ENCODE measurements at regions not wholly inside any gene's neighbourhood (a gene's known extent, or its start where the extent isn't known, plus 50 kb on each side); places are given as distances from the start of the nearest gene placed in this dataset.
A peak's percentile ranks its signal among the peaks of the same experiment; 100 is the strongest.

DNA sequence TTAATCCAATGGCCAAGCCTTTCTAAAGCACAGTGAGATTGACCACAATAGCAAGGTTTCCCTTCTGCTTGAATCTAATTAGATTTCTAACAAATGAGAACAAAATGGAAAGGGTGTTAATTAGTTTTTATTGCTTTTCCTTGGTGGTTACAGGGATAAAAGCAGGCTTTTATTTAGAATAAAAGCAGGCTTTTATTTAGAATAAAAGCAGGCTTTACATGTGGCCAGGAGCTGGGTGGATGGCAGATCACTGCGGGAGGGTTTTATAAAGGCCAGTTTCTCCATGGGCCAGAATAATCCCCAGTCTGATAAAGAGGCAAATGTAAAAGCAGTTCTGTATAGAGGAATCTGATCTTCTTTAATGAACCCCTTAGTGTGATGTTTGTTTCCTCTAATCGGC is 470.2 kb downstream of the TMEM232 start:
- Histone ChIP-seq H3K27me3 (ENCODE audit: control insufficient read depth, insufficient read depth, low read length) (no peaks in the 10 kb centered on the region), H3K4me3 (ENCODE audit: low read depth, low read length) (no peak overlapping the region), H3K36me3 (ENCODE audit: control insufficient read depth, insufficient read depth, low read length) (no peaks in the 10 kb centered on the region)
- TF ChIP-seq CTCF (IDR thresholded peaks at IDR 0.05; ENCODE audit: insufficient read depth, low read length, severe bottlenecking): no peak
- no peak for FAIRE-seq
- DNase-seq (ENCODE audit: low read depth): no peak

DNA sequence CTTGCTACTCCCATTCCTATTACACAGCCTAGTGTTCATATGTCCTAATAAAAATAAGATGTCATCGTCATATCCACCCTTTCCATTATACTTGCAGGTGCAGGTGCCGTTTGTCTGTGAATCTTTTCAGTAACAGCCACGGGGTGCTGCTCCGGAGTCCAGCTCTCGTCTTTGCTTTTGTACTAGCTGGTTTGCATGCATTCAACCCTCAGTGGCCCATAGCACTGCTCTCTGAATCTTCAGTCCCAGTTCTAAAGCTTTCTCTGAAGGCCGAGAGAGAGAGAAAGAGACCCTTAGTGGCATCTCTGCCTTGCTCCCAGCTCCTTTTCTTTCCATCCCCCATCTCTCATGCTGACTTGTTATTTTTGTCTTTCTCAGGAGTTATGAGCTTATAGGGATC is 468.5 kb downstream of the TMEM232 start:
- H3K36me3 ChIP-seq (ENCODE audit: control insufficient read depth, insufficient read depth, low read length): no peaks in the 10 kb centered on the region
- TF ChIP-seq CTCF (IDR thresholded peaks at IDR 0.05; ENCODE audit: insufficient read depth, low read length, severe bottlenecking): no peak
- no peak for FAIRE-seq
- H3K27me3 ChIP-seq (ENCODE audit: control insufficient read depth, insufficient read depth, low read length): no peaks in the 10 kb centered on the region
- H3K4me3 ChIP-seq (ENCODE audit: low read depth, low read length): no peak overlapping the region
- no peak for DNase-seq (ENCODE audit: low read depth)

- no peak overlapping the region for H3K4me3 ChIP-seq (ENCODE audit: low read depth, low read length)
- no peaks in the 10 kb centered on the region for H3K27me3 ChIP-seq (ENCODE audit: control insufficient read depth, insufficient read depth, low read length)
- no peak for TF ChIP-seq CTCF (IDR thresholded peaks at IDR 0.05; ENCODE audit: insufficient read depth, low read length, severe bottlenecking)
- no peaks in the 10 kb centered on the region for H3K36me3 ChIP-seq (ENCODE audit: control insufficient read depth, insufficient read depth, low read length)
- no peak for FAIRE-seq
- peak; percentile 56 for DNase-seq (ENCODE audit: low read depth)
Measured at GRCh38 chr5:110258460-110259216, 467.8 kb downstream of the TMEM232 start.

DNA sequence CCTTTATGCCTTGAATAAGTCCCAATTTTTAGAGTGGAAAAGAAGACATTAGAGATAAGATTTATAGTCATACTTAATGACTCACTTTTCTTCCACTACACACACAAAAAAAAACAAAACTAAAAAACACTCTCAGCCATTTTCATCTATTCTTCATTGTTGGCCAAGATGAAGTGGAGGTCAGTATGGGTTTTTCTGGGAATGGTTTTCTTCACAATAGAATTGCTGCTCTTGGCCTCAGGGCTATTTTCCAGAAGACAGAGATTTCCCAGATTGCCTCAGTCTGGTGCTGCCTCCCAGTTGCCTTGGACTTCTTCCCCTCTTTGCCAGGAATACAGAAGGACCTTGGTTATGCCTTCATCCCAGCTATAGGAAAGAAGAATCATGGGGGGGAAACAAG is 463.7 kb downstream of the TMEM232 start:
- H3K36me3 ChIP-seq (ENCODE audit: control insufficient read depth, insufficient read depth, low read length): no peaks in the 10 kb centered on the region
- no peak overlapping the region for H3K4me3 ChIP-seq (ENCODE audit: low read depth, low read length)
- H3K27me3 ChIP-seq (ENCODE audit: control insufficient read depth, insufficient read depth, low read length): no peaks in the 10 kb centered on the region
- TF ChIP-seq CTCF (IDR thresholded peaks at IDR 0.05; ENCODE audit: insufficient read depth, low read length, severe bottlenecking): no peak
- no peak for FAIRE-seq
- no peak for DNase-seq (ENCODE audit: low read depth)

DNA sequence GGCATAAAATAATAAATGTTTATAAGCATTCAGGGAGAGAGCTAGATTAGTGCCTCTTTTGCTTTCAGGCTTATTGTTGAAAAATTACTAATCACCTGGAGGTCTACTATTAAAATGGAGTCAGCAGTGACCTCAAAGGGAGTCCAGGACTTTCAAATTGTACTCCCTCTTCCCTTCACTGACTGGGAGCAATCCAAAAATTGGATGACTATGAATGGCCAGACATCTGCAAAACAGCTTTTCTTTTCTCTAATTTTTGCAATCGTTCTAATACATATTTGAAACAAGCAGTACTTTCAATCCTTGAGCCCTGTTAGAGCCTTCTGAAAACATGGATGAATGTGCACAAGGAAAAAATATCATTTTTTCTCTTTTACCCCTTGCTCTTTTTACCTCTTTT is 461.8 kb downstream of the TMEM232 start:
- Histone ChIP-seq H3K4me3 (ENCODE audit: low read depth, low read length) (no peak overlapping the region), H3K27me3 (ENCODE audit: control insufficient read depth, insufficient read depth, low read length) (no peaks in the 10 kb centered on the region), H3K36me3 (ENCODE audit: control insufficient read depth, insufficient read depth, low read length) (no peaks in the 10 kb centered on the region)
- TF ChIP-seq CTCF (IDR thresholded peaks at IDR 0.05; ENCODE audit: insufficient read depth, low read length, severe bottlenecking): no peak
- no peak for FAIRE-seq
- no peak for DNase-seq (ENCODE audit: low read depth)

DNA sequence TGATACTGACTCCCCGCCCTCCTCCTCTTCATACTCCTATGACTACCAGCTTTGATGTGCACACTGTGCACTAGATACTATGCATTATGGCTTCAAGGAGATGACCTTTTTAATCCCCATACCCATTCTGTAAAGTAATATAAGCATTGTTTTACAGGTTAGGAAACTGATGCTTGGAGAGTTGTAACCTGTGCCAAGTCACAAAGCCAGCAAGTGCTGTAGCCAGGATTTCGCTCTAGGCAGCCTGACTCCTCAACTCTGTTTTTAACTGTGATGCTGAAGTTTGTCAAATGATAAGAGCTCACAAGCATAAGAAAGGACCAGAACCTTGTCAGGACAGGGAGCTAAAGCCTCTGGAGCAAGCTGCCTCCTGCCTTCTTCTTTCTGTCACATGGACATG is 461.3 kb downstream of the TMEM232 start:
- H3K27me3 ChIP-seq (ENCODE audit: control insufficient read depth, insufficient read depth, low read length): no peaks in the 10 kb centered on the region
- no peak overlapping the region for H3K4me3 ChIP-seq (ENCODE audit: low read depth, low read length)
- no peak for TF ChIP-seq CTCF (IDR thresholded peaks at IDR 0.05; ENCODE audit: insufficient read depth, low read length, severe bottlenecking)
- H3K36me3 ChIP-seq (ENCODE audit: control insufficient read depth, insufficient read depth, low read length): no peaks in the 10 kb centered on the region
- DNase-seq (ENCODE audit: low read depth) (no peak), FAIRE-seq (no peak)
